Astrocyte (in vitro differentiated cells and primary cell): ENCODE measurements at regions not wholly inside any gene's neighbourhood (a gene's known extent, or its start where the extent isn't known, plus 50 kb on each side); places are given as distances from the start of the nearest gene placed in this dataset.

Source experiments
- DNase-seq: peaks from one replicate; pipeline ENCODE4 v3.0.0-alpha.2; 2010; ENCODE audit warnings: low read depth
- FAIRE-seq: peaks from 2 replicates; lab custom pipeline; 2011; peaks lifted over from hg19 to GRCh38; lab: Jason Lieb, UNC
- H2AFZ ChIP-seq: 2 replicates; pipeline ENCODE4 v1.6.0; 2012; ENCODE audit warnings: low read depth, low read length, inconsistent platforms
- H3K27ac ChIP-seq: 2 replicates; pipeline ENCODE4 v1.5.1; 2011; ENCODE audit warnings: low read depth, low read length, inconsistent platforms
- H3K27me3 ChIP-seq: 2 replicates; pipeline ENCODE4 v1.6.0; 2011; ENCODE audit warnings: low read length, inconsistent platforms; ENCODE audit not compliant: insufficient read depth
- H3K36me3 ChIP-seq: 2 replicates; pipeline ENCODE4 v1.5.1; 2011; ENCODE audit warnings: low read length, inconsistent platforms; ENCODE audit not compliant: insufficient read depth
- H3K4me1 ChIP-seq: 2 replicates; pipeline ENCODE4 v1.5.1; 2011; ENCODE audit warnings: low read length, inconsistent platforms; ENCODE audit not compliant: insufficient read depth
- H3K4me2 ChIP-seq: 2 replicates; pipeline ENCODE4 v1.6.0; 2012; ENCODE audit warnings: low read length, inconsistent platforms
- H3K4me3 ChIP-seq: 2 replicates; pipeline ENCODE4 v1.5.1; 2011; ENCODE audit warnings: low read depth, mild to moderate bottlenecking, low read length, inconsistent platforms; ENCODE audit not compliant: insufficient read depth
- H3K79me2 ChIP-seq: 2 replicates; pipeline ENCODE4 v1.6.0; 2012; ENCODE audit warnings: mild to moderate bottlenecking, low read length, inconsistent platforms; ENCODE audit not compliant: insufficient read depth
- H3K9ac ChIP-seq: 2 replicates; pipeline ENCODE4 v1.6.0; 2012; ENCODE audit warnings: mild to moderate bottlenecking, low read length, inconsistent platforms
- H3K9me3 ChIP-seq: 2 replicates; pipeline ENCODE4 v1.5.1; 2012; ENCODE audit warnings: low read depth, mild to moderate bottlenecking, low read length, inconsistent platforms; ENCODE audit not compliant: insufficient read depth
- H4K20me1 ChIP-seq: 2 replicates; pipeline ENCODE4 v1.6.0; 2012; ENCODE audit warnings: low read length, inconsistent platforms; ENCODE audit not compliant: insufficient read depth
- H3K27ac Mint-ChIP-seq: one replicate; pipeline ENCODE4 v1.8.0; 2021; ENCODE audit warnings: mild to moderate bottlenecking, mixed read lengths; ENCODE audit not compliant: unreplicated experiment
- H3K27me3 Mint-ChIP-seq: one replicate; pipeline ENCODE4 v1.8.0; 2021; ENCODE audit warnings: low read depth, mixed read lengths; ENCODE audit not compliant: unreplicated experiment
- H3K36me3 Mint-ChIP-seq: one replicate; pipeline ENCODE4 v1.8.0; 2021; ENCODE audit warnings: low read depth, mixed read lengths; ENCODE audit not compliant: unreplicated experiment
- H3K4me1 Mint-ChIP-seq: one replicate; pipeline ENCODE4 v1.8.0; 2021; ENCODE audit warnings: low read depth, mixed read lengths; ENCODE audit not compliant: unreplicated experiment
- H3K4me3 Mint-ChIP-seq: one replicate; pipeline ENCODE4 v1.8.0; 2021; ENCODE audit warnings: mild to moderate bottlenecking, moderate library complexity, mixed read lengths; ENCODE audit not compliant: unreplicated experiment
- H3K9me3 Mint-ChIP-seq: one replicate; pipeline ENCODE4 v1.8.0; 2021; ENCODE audit warnings: mild to moderate bottlenecking, mixed read lengths; ENCODE audit not compliant: unreplicated experiment
- CTCF ChIP-seq: IDR thresholded peaks from 2 replicates; pipeline ENCODE4 v1.5.1; 2011; ENCODE audit warnings: low read depth, mild to moderate bottlenecking, inconsistent platforms, low read length, moderate library complexity; ENCODE audit not compliant: insufficient read depth
- EZH2 ChIP-seq: IDR thresholded peaks from 2 replicates; pipeline ENCODE4 v1.6.1; 2012; ENCODE audit warnings: mild to moderate bottlenecking, low read length, inconsistent platforms; ENCODE audit not compliant: insufficient read depth

- Histone ChIP-seq H3K4me2 (no peak overlapping the region), H3K4me1 (no peaks in the 10 kb centered on the region), H2AFZ (no peak overlapping the region), H3K27ac (no peak overlapping the region), H3K9ac (no peak overlapping the region), H3K27me3 (peaks cover 3% of the 10 kb centered on the region), H3K9me3 (no peaks in the 10 kb centered on the region), H3K79me2 (no peaks in the 10 kb centered on the region), H3K36me3 (no peaks in the 10 kb centered on the region), H4K20me1 (no peaks in the 10 kb centered on the region), H3K4me3 (no peak overlapping the region)
- Mint-ChIP-seq H3K27ac (no peak overlapping the region), H3K9me3 (no peaks in the 10 kb centered on the region), H3K4me3 (no peak overlapping the region), H3K36me3 (no peaks in the 10 kb centered on the region), H3K4me1 (no peaks in the 10 kb centered on the region), H3K27me3 (peaks cover 4% of the 10 kb centered on the region)
- FAIRE-seq (no peak), DNase-seq (no peak)
- TF ChIP-seq CTCF (no peak), EZH2 (no peak)
Measured at GRCh38 chr5:68749631-68750030, 344.2 kb upstream of the SLC30A5 start.

- Histone ChIP-seq H3K9ac (no peak overlapping the region), H3K4me2 (no peak overlapping the region), H3K36me3 (no peaks in the 10 kb centered on the region), H3K79me2 (no peaks in the 10 kb centered on the region), H3K9me3 (no peaks in the 10 kb centered on the region), H3K27me3 (peaks cover 2% of the 10 kb centered on the region), H2AFZ (no peak overlapping the region), H3K27ac (no peak overlapping the region), H3K4me3 (no peak overlapping the region), H3K4me1 (no peaks in the 10 kb centered on the region), H4K20me1 (no peaks in the 10 kb centered on the region)
- Mint-ChIP-seq H3K27me3 (peaks cover 4% of the 10 kb centered on the region), H3K9me3 (no peaks in the 10 kb centered on the region), H3K4me3 (no peak overlapping the region), H3K27ac (no peak overlapping the region), H3K4me1 (no peaks in the 10 kb centered on the region), H3K36me3 (no peaks in the 10 kb centered on the region)
- TF ChIP-seq CTCF (no peak), EZH2 (no peak)
- FAIRE-seq (no peak), DNase-seq (no peak)
Measured at GRCh38 chr5:68751661-68752060, 342.2 kb upstream of the SLC30A5 start.

DNA sequence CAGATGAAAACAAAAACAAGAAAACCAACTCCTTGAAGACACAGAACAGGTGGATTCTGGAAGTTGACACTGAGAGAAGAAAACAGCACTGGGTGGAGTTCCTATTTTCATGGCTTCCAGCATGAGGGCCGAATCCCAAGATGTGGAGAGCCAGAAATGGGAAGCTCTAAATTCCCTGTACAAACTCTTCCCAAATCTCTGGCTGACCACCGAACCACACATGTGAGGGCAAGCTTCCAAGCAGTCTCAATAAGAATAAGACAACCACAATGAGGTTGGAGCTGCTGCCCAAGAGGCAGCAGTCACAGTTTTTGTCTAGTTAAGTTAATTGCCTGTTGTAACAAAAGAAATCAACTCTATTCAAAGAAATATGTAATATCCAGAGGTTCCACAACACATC is 339.3 kb upstream of the SLC30A5 start:
- peaks cover 1% of the 10 kb centered on the region for H3K9me3 Mint-ChIP-seq
- no peak for DNase-seq
- H3K4me1 Mint-ChIP-seq: no peaks in the 10 kb centered on the region
- TF ChIP-seq CTCF (no peak), EZH2 (no peak)
- Histone ChIP-seq H3K27me3 (peaks cover 8% of the 10 kb centered on the region), H3K27ac (no peak overlapping the region), H2AFZ (no peak overlapping the region), H3K4me3 (no peak overlapping the region), H3K9ac (no peak overlapping the region), H3K4me2 (no peak overlapping the region), H3K36me3 (no peaks in the 10 kb centered on the region), H3K9me3 (no peaks in the 10 kb centered on the region), H3K4me1 (no peaks in the 10 kb centered on the region), H3K79me2 (no peaks in the 10 kb centered on the region), H4K20me1 (no peaks in the 10 kb centered on the region)
- H3K4me3 Mint-ChIP-seq: no peak overlapping the region
- no peak overlapping the region for H3K27ac Mint-ChIP-seq
- FAIRE-seq: no peak
- H3K36me3 Mint-ChIP-seq: no peaks in the 10 kb centered on the region
- H3K27me3 Mint-ChIP-seq: no peaks in the 10 kb centered on the region
